HG02798 (cell line): ENCODE measurements at regions not wholly inside any gene's neighbourhood (a gene's known extent, or its start where the extent isn't known, plus 50 kb on each side); places are given as distances from the start of the nearest gene placed in this dataset.

Source experiments
- ATAC-seq: cut with Tn5 transposase; IDR thresholded peaks from one replicate; pipeline ENCODE4 v1.9.1; 2021; ENCODE audit warnings: mild to moderate bottlenecking; ENCODE audit not compliant: unreplicated experiment, poor library complexity

GRCh38 chr2:181114021-181114420 lies 133.6 kb downstream of the UBE2E3 start:
- ATAC-seq = no peak

- no peak for ATAC-seq
These were observed 135.9 kb downstream of the UBE2E3 start for GRCh38 chr2:181116261-181116660.

GRCh38 chr2:181117206-181117925 lies 137.0 kb downstream of the UBE2E3 start:
- no peak for ATAC-seq

- ATAC-seq = no peak
These were observed 140.2 kb downstream of the UBE2E3 start for GRCh38 chr2:181120625-181121024.

GRCh38 chr2:181121996-181122395 lies 141.6 kb downstream of the UBE2E3 start:
- ATAC-seq = no peak

GRCh38 chr2:181122601-181123000 lies 142.2 kb downstream of the UBE2E3 start:
- no peak for ATAC-seq

- ATAC-seq = peak; percentile 93
These were observed 143.4 kb downstream of the UBE2E3 start for GRCh38 chr2:181123798-181124231.

- no peak for ATAC-seq
These were observed 144.1 kb downstream of the UBE2E3 start for GRCh38 chr2:181124497-181124896.

- ATAC-seq = no peak
These were observed 145.0 kb downstream of the UBE2E3 start for GRCh38 chr2:181125359-181125758.

- no peak for ATAC-seq
These were observed 146.0 kb downstream of the UBE2E3 start for GRCh38 chr2:181126311-181126868.

GRCh38 chr2:181128199-181128598 lies 147.8 kb downstream of the UBE2E3 start:
- peak; percentile 68 for ATAC-seq

- no peak for ATAC-seq
These were observed 149.1 kb downstream of the UBE2E3 start for GRCh38 chr2:181129364-181130056.

- ATAC-seq = no peak
These were observed 150.3 kb downstream of the UBE2E3 start for GRCh38 chr2:181130686-181131085.

- no peak for ATAC-seq
These were observed 151.2 kb downstream of the UBE2E3 start for GRCh38 chr2:181131584-181131983.

- no peak for ATAC-seq
These were observed 158.4 kb downstream of the UBE2E3 start for GRCh38 chr2:181138816-181139215.

GRCh38 chr2:181139831-181140230 lies 159.4 kb downstream of the UBE2E3 start:
- no peak for ATAC-seq

- no peak for ATAC-seq
These were observed 160.0 kb downstream of the UBE2E3 start for GRCh38 chr2:181140414-181140813.

- no peak for ATAC-seq
These were observed 160.5 kb downstream of the UBE2E3 start for GRCh38 chr2:181140928-181141327.

GRCh38 chr2:181141676-181142075 lies 161.3 kb downstream of the UBE2E3 start:
- ATAC-seq = no peak

- peak; percentile 65 for ATAC-seq
These were observed 162.1 kb downstream of the UBE2E3 start for GRCh38 chr2:181142514-181142913.

GRCh38 chr2:181143790-181144300 lies 163.4 kb downstream of the UBE2E3 start:
- ATAC-seq = no peak
